ENCODE measurements at regions not wholly inside any gene's neighbourhood (a gene's known extent, or its start where the extent isn't known, plus 50 kb on each side); places are given as distances from the start of the nearest gene placed in this dataset.

- intact Hi-C loops (cut with DNase I), result no loop called here
- no peak for ATAC-seq
- DNase-seq, result no peak
Observed at GRCh38 chr6:157766901-157767774, 55.9 kb upstream of the SNX9 start.

GRCh38 chr6:157767775-157768156, 55.3 kb upstream of the SNX9 start:
- ATAC-seq (no peak), DNase-seq (no peak)
- intact Hi-C loops (cut with DNase I), result no loop called here

- DNase-seq (no peak), ATAC-seq (no peak)
- intact Hi-C loops (cut with DNase I), result no loop called here
Observed at GRCh38 chr6:157768304-157768703, 54.7 kb upstream of the SNX9 start.

- no peak for DNase-seq
- ATAC-seq, result no peak
- intact Hi-C loops (cut with DNase I), result no loop called here
Observed at GRCh38 chr6:157768863-157769551, 54.0 kb upstream of the SNX9 start.

DNA sequence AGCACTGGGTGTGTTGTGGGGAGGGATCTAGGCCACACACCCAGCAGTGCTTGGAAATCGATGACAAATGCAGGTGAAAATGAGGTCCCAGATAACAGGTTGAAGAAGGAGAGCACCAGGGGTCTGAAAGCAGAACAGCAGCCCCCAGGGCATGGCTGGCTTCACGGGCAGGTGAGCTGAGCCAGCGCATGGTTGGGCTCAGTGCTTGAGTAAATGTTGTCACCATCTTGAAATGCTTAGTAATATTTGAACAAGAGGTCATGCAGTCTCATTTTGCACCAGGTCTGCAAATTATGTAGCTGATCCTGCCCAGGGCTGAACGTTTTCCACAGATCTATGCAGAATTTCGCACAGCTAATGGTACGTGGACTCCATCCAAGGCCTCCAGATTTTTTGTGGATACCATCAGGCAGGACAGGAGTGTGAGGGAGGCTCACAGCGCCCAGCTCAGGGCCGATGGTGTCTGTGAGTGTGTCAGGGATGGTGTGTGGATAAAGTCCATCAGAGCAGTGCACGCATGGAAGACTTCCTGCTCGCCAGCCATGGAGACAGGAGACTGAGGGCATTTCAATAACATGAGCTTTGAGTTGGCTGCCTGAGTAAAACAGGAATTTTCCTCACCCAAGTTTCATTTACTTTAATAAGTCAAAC, 53.1 kb upstream of the SNX9 start:
- intact Hi-C loops (cut with DNase I), result no loop called here
- no peak for ATAC-seq
- no peak for DNase-seq

DNA sequence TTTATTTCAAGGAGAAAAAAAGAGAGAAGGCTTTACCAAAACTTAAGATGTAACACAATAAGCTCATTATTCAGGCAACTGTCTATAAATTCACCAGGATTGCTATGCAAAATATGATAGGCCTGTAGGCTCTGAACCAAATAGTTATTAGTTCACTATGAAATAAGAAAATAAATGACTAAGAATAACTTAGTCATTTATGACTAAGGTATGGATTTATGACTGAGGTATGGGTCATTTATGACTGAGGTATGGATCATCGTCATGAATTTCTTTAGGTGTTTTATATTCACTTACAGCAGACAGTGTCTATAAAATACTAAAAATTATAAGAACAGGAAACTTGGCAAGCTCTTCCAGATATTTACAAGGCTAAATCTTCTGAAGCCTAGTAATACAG, 52.1 kb upstream of the SNX9 start:
- DNase-seq (no peak), ATAC-seq (no peak)
- intact Hi-C loops (cut with DNase I), result no loop called here

GRCh38 chr6:157772820-157773219, 50.2 kb upstream of the SNX9 start:
- DNase-seq (no peak), ATAC-seq (no peak)

More at GRCh38 chr6:157772820-157773219, 50.2 kb upstream of the SNX9 start:
- intact Hi-C loops (cut with DNase I), result no loop called here

Measured in left cardiac atrium (tissue), 4 donors.